WTC11 (cell line): ENCODE measurements at regions not wholly inside any gene's neighbourhood (a gene's known extent, or its start where the extent isn't known, plus 50 kb on each side); places are given as distances from the start of the nearest gene placed in this dataset.

Source experiments
- CREM ChIP-seq: sonication (generic); formaldehyde crosslinking; IDR thresholded peaks from 2 replicates; pipeline ENCODE4 v1.8.1; 2022; ENCODE audit warnings: mild to moderate bottlenecking, missing genetic modification reagents, moderate library complexity
- CTCF ChIP-seq: fragments of 200-600 bp; IDR thresholded peaks from 2 replicates; pipeline ENCODE4 v1.8.0; 2022; ENCODE audit warnings: antibody characterized with exemption
- ETV6 ChIP-seq: sonication (generic); formaldehyde crosslinking; IDR thresholded peaks from 2 replicates; pipeline ENCODE4 v1.8.1; 2022; ENCODE audit warnings: mild to moderate bottlenecking, missing genetic modification reagents
- NR3C1 ChIP-seq: sonication (generic); formaldehyde crosslinking; conservative IDR thresholded peaks from 2 replicates; pipeline ENCODE4 v1.8.1; 2023; ENCODE audit warnings: low read depth, mild to moderate bottlenecking, missing genetic modification reagents
- TCF7 ChIP-seq: sonication (generic); formaldehyde crosslinking; IDR thresholded peaks from 2 replicates; pipeline ENCODE4 v1.8.0; 2022; ENCODE audit warnings: mild to moderate bottlenecking, low read depth, missing genetic modification reagents, moderate library complexity
- USF1 ChIP-seq: sonication (generic); formaldehyde crosslinking; IDR thresholded peaks from 2 replicates; pipeline ENCODE4 v1.8.0; 2022; ENCODE audit warnings: mild to moderate bottlenecking, missing genetic modification reagents
- TF ChIP-seq, protein P1 (sequence below): sonication (generic); formaldehyde crosslinking; IDR thresholded peaks from 2 replicates; pipeline ENCODE4 v1.8.1; 2022; ENCODE audit warnings: low read depth, missing genetic modification reagents, borderline replicate concordance
- TF ChIP-seq, protein P2 (sequence below): sonication (generic); formaldehyde crosslinking; IDR thresholded peaks from 2 replicates; pipeline ENCODE4 v1.8.1; 2022; ENCODE audit warnings: low read depth, mild to moderate bottlenecking, moderate library complexity, missing genetic modification reagents, borderline replicate concordance

DNA sequence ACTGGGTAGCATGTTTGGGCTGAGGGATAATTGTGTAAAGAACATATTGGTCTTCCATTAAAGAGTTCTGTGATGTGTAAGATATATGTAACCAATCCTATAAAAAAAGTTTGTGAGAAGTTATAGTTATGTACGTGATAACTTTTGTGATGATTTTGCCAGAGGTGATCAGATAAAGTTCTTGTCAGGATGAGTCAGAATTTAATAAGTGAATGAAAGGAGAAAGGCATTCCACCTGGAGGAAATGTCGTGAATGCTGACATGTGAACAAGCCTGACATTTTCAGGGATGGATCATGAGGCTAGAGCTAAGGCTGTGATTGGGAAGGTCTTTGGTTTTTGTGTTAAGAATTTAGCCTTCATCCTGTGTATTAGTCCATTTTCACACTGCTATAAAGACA, 241.5 kb downstream of the SNAPC1 start:
- no peak for TF ChIP-seq CTCF
- no peak for TF ChIP-seq CREM (CRISPR knock-in tag)
- TF ChIP-seq, protein P1, sequence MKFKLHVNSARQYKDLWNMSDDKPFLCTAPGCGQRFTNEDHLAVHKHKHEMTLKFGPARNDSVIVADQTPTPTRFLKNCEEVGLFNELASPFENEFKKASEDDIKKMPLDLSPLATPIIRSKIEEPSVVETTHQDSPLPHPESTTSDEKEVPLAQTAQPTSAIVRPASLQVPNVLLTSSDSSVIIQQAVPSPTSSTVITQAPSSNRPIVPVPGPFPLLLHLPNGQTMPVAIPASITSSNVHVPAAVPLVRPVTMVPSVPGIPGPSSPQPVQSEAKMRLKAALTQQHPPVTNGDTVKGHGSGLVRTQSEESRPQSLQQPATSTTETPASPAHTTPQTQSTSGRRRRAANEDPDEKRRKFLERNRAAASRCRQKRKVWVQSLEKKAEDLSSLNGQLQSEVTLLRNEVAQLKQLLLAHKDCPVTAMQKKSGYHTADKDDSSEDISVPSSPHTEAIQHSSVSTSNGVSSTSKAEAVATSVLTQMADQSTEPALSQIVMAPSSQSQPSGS (CRISPR knock-in tag) = no peak
- no peak for TF ChIP-seq ETV6
- TF ChIP-seq USF1 (CRISPR knock-in tag) = no peak
- TF ChIP-seq NR3C1 (CRISPR knock-in tag) = no peak
- TF ChIP-seq TCF7 = no peak
- TF ChIP-seq, protein P2, sequence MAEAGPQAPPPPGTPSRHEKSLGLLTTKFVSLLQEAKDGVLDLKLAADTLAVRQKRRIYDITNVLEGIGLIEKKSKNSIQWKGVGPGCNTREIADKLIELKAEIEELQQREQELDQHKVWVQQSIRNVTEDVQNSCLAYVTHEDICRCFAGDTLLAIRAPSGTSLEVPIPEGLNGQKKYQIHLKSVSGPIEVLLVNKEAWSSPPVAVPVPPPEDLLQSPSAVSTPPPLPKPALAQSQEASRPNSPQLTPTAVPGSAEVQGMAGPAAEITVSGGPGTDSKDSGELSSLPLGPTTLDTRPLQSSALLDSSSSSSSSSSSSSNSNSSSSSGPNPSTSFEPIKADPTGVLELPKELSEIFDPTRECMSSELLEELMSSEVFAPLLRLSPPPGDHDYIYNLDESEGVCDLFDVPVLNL (CRISPR knock-in tag) = no peak
